HEK293 (cell line): ENCODE measurements at regions not wholly inside any gene's neighbourhood (a gene's known extent, or its start where the extent isn't known, plus 50 kb on each side); places are given as distances from the start of the nearest gene placed in this dataset.

ENCODE experiments used
- CTCF ChIA-PET: fragments of 350-600 bp; formaldehyde crosslinking; extraction: SDS; loops from one replicate; lab custom pipeline; 2021; ENCODE audit warnings: antibody characterized with exemption; lab: Yijun Ruan, JAX
- POLR2A ChIA-PET: fragments of 300-600 bp; formaldehyde crosslinking; extraction: SDS; loops from one replicate; lab custom pipeline; 2020; ENCODE audit warnings: antibody characterized with exemption, inconsistent platforms; lab: Yijun Ruan, JAX
- H3K27ac ChIP-seq: fragments of 200-500 bp; sonication (Bioruptor generic); 2 replicates; pipeline ENCODE4 v1.5.1; 2014; ENCODE audit warnings: low read depth, low read length, control low read depth, inconsistent platforms; ENCODE audit errors: extremely low read depth
- H3K36me3 ChIP-seq, 2 experiments: fragments of 200-500 bp in 1 of 2; sonication (Bioruptor generic) in 1 of 2; 1 replicate in 1 of 2; 2 replicates in 1 of 2; pipeline ENCODE4 v1.5.1; 2014 to 2017; ENCODE audit warnings: inconsistent platforms in 2 of 2, low read length in 2 of 2; ENCODE audit not compliant: control insufficient read depth in 2 of 2, insufficient read depth in 1 of 2
- H3K4me1 ChIP-seq: fragments of 200-500 bp; sonication (Bioruptor generic); 2 replicates; pipeline ENCODE4 v1.5.1; 2014; ENCODE audit warnings: mild to moderate bottlenecking, low read length, inconsistent platforms; ENCODE audit not compliant: control insufficient read depth, insufficient read depth
- H3K4me3 ChIP-seq: 2 replicates; pipeline ENCODE4 v1.5.1; 2011; ENCODE audit warnings: low read depth, mild to moderate bottlenecking, control low read depth, low read length, moderate library complexity
- H3K9me3 ChIP-seq: fragments of 200-500 bp; sonication (Bioruptor generic); 2 replicates; pipeline ENCODE4 v1.5.1; 2014; ENCODE audit warnings: low read depth, low read length, inconsistent platforms; ENCODE audit not compliant: control insufficient read depth, insufficient read depth
- KLF16 ChIP-seq: fragments of 450-650 bp; formaldehyde crosslinking; IDR thresholded peaks from 2 replicates; pipeline ENCODE4 v1.5.1; 2017; ENCODE audit warnings: missing biosample characterization, missing genetic modification characterization
- KLF7 ChIP-seq: fragments of 450-650 bp; formaldehyde crosslinking; IDR thresholded peaks from 2 replicates; pipeline ENCODE4 v1.5.1; 2016; ENCODE audit warnings: missing biosample characterization, missing genetic modification characterization, borderline replicate concordance
- KLF9 ChIP-seq: fragments of 450-650 bp; formaldehyde crosslinking; IDR thresholded peaks from 2 replicates; pipeline ENCODE4 v1.5.1; 2016; ENCODE audit warnings: missing biosample characterization, missing genetic modification characterization, low read depth
- MYNN ChIP-seq: fragments of 450-650 bp; formaldehyde crosslinking; IDR thresholded peaks from 2 replicates; pipeline ENCODE4 v1.5.1; 2016; ENCODE audit warnings: missing biosample characterization, missing genetic modification characterization, borderline replicate concordance
- MZF1 ChIP-seq: fragments of 450-650 bp; formaldehyde crosslinking; IDR thresholded peaks from 2 replicates; pipeline ENCODE4 v1.5.1; 2017; ENCODE audit warnings: missing biosample characterization, missing genetic modification characterization, borderline replicate concordance
- SP3 ChIP-seq: fragments of 450-650 bp; formaldehyde crosslinking; IDR thresholded peaks from 2 replicates; pipeline ENCODE4 v1.5.1; 2016; ENCODE audit warnings: missing biosample characterization, missing genetic modification characterization
- TRIM28 ChIP-seq: IDR thresholded peaks from 2 replicates; pipeline ENCODE4 v1.6.1; 2011; ENCODE audit warnings: low read length, control low read depth, borderline replicate concordance
- ZEB2 ChIP-seq: fragments of 450-650 bp; formaldehyde crosslinking; IDR thresholded peaks from 2 replicates; pipeline ENCODE4 v1.5.1; 2016; ENCODE audit warnings: missing biosample characterization, missing genetic modification characterization
- ZFHX2 ChIP-seq: fragments of 450-650 bp; formaldehyde crosslinking; conservative IDR thresholded peaks from 2 replicates; pipeline ENCODE4 v1.5.1; 2016; ENCODE audit warnings: missing biosample characterization, missing genetic modification characterization
- ZNF16 ChIP-seq: fragments of 450-650 bp; formaldehyde crosslinking; IDR thresholded peaks from 2 replicates; pipeline ENCODE4 v1.5.1; 2016; ENCODE audit warnings: low read depth, missing biosample characterization, missing genetic modification characterization
- ZNF184 ChIP-seq: fragments of 450-650 bp; IDR thresholded peaks from 2 replicates; pipeline ENCODE4 v1.5.1; 2018; ENCODE audit warnings: missing biosample characterization, mild to moderate bottlenecking, missing genetic modification characterization
- ZNF24 ChIP-seq: fragments of 450-650 bp; formaldehyde crosslinking; IDR thresholded peaks from 2 replicates; pipeline ENCODE4 v1.5.1; 2016; ENCODE audit warnings: missing biosample characterization, missing genetic modification characterization
- ZNF341 ChIP-seq: fragments of 450-650 bp; formaldehyde crosslinking; IDR thresholded peaks from 2 replicates; pipeline ENCODE4; 2016; ENCODE audit warnings: low read depth, missing biosample characterization, missing genetic modification characterization
- ZNF354C ChIP-seq: fragments of 450-650 bp; formaldehyde crosslinking; IDR thresholded peaks from 2 replicates; pipeline ENCODE4 v1.5.1; 2016; ENCODE audit warnings: missing biosample characterization, missing genetic modification characterization, low read depth, borderline replicate concordance
- ZNF404 ChIP-seq: fragments of 450-650 bp; formaldehyde crosslinking; IDR thresholded peaks from 2 replicates; pipeline ENCODE4 v1.5.1; 2017; ENCODE audit warnings: missing biosample characterization, missing genetic modification characterization
- ZNF48 ChIP-seq: fragments of 450-650 bp; formaldehyde crosslinking; IDR thresholded peaks from 2 replicates; pipeline ENCODE4 v1.5.1; 2016; ENCODE audit warnings: missing biosample characterization, missing genetic modification characterization
- ZNF514 ChIP-seq: fragments of 450-650 bp; formaldehyde crosslinking; IDR thresholded peaks from 2 replicates; pipeline ENCODE4 v1.5.1; 2016; ENCODE audit warnings: missing biosample characterization, missing genetic modification characterization
- ZNF549 ChIP-seq: fragments of 450-650 bp; IDR thresholded peaks from 2 replicates; pipeline ENCODE4 v1.5.1; 2018; ENCODE audit warnings: missing biosample characterization, missing genetic modification characterization, mild to moderate bottlenecking, inconsistent platforms, moderate library complexity
- ZNF596 ChIP-seq: fragments of 450-650 bp; IDR thresholded peaks from 2 replicates; pipeline ENCODE4 v1.5.0; 2018; ENCODE audit warnings: missing biosample characterization, mild to moderate bottlenecking, missing genetic modification characterization, moderate library complexity
- ZNF624 ChIP-seq: fragments of 450-650 bp; formaldehyde crosslinking; IDR thresholded peaks from 2 replicates; pipeline ENCODE4 v1.5.1; 2017; ENCODE audit warnings: missing biosample characterization, missing genetic modification characterization
- ZNF626 ChIP-seq: fragments of 450-650 bp; sonication (Bioruptor Pico); formaldehyde crosslinking; IDR thresholded peaks from 2 replicates; pipeline ENCODE4 v1.5.1; 2018; ENCODE audit warnings: missing biosample characterization, missing genetic modification characterization, inconsistent platforms
- ZNF837 ChIP-seq: fragments of 450-650 bp; formaldehyde crosslinking; IDR thresholded peaks from 2 replicates; pipeline ENCODE4 v1.5.1; 2016; ENCODE audit warnings: missing biosample characterization, missing genetic modification characterization
- TF ChIP-seq, protein P1 (sequence below): fragments of 450-650 bp; formaldehyde crosslinking; IDR thresholded peaks from 2 replicates; pipeline ENCODE4 v1.5.1; 2016; ENCODE audit warnings: missing biosample characterization, missing genetic modification characterization
- TF ChIP-seq, protein P2 (sequence below): fragments of 450-650 bp; formaldehyde crosslinking; IDR thresholded peaks from 2 replicates; pipeline ENCODE4 v1.5.1; 2017; ENCODE audit warnings: missing biosample characterization, missing genetic modification characterization
- TF ChIP-seq, protein P3 (sequence below): fragments of 450-650 bp; formaldehyde crosslinking; IDR thresholded peaks from 2 replicates; pipeline ENCODE4 v1.5.1; 2016; ENCODE audit warnings: missing biosample characterization, missing genetic modification characterization
- TF ChIP-seq, protein P4 (sequence below): sonication (generic); formaldehyde crosslinking; IDR thresholded peaks from 2 replicates; pipeline ENCODE4 v1.8.1; 2022; ENCODE audit warnings: mild to moderate bottlenecking, moderate library complexity, missing genetic modification reagents
- TF ChIP-seq, protein P5 (sequence below): fragments of 450-650 bp; formaldehyde crosslinking; IDR thresholded peaks from 2 replicates; pipeline ENCODE4 v1.5.1; 2016; ENCODE audit warnings: missing biosample characterization, missing genetic modification characterization

DNA sequence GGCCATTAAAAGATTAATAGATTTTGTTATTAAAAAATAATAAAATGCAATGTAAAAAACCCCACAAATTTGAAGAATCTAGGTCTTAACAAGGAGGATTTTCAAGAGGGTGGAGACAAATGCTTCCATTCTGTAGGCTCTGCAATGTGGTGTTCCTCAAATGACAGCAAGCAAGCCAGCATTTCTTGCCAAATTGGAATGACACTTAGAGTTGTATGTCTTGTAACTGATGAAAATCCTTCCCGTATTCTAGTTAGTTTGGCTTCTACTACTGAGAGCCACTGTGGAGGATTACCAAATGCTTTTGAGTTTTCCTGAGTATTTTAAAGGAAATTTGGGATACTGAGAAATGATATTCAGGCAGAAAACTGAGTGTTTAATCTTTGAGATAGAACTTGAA lies 1225.5 kb upstream of the CITED2 start:
- Histone ChIP-seq H3K9me3 (no peaks in the 10 kb centered on the region), H3K4me3 (no peak overlapping the region), H3K27ac (no peak overlapping the region), H3K36me3 (no peaks in the 10 kb centered on the region), H3K4me1 (no peaks in the 10 kb centered on the region)
- POLR2A ChIA-PET, result no interaction called here
- CTCF ChIA-PET, result no interaction called here
- no peak for TF ChIP-seq ZNF626 (tag by site-specific recombination)
- no peak for TF ChIP-seq ZNF837 (tag by site-specific recombination)
- TF ChIP-seq, protein P1, sequence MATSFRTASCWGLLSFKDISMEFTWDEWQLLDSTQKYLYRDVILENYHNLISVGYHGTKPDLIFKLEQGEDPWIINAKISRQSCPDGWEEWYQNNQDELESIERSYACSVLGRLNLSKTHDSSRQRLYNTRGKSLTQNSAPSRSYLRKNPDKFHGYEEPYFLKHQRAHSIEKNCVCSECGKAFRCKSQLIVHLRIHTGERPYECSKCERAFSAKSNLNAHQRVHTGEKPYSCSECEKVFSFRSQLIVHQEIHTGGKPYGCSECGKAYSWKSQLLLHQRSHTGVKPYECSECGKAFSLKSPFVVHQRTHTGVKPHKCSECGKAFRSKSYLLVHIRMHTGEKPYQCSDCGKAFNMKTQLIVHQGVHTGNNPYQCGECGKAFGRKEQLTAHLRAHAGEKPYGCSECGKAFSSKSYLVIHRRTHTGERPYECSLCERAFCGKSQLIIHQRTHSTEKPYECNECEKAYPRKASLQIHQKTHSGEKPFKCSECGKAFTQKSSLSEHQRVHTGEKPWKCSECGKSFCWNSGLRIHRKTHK (tag by site-specific recombination), result no peak

DNA sequence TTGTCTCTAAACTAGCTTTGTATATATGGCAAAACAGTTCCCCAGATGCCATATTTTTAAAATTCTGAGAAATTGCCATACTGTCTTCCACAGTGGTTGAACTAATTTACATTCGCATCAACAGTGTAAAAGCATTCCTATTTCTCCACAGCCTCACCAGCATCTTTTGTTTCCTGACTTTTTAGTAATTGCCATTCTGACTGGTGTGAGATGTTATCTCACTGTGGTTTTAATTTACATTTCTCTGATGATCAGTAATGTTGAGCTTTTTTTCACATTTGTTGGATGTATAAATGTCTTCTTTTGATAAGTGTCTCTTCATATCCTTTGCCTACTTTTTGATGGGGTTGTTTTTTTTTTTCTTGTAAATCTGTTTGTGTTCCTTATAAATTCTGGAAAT lies 1222.7 kb upstream of the CITED2 start:
- POLR2A ChIA-PET, result no interaction called here
- H3K36me3 ChIP-seq, result no peaks in the 10 kb centered on the region
- no peak for TF ChIP-seq ZNF624 (tag by site-specific recombination)
- TF ChIP-seq MYNN, result no peak
- no peak for TF ChIP-seq SP3
- TF ChIP-seq ZNF549 (tag by site-specific recombination), result no peak
- TF ChIP-seq ZNF596 (tag by site-specific recombination), result no peak
- no peak for TF ChIP-seq KLF16 (tag by site-specific recombination)
- no peak for TF ChIP-seq MZF1 (tag by site-specific recombination)
- no peak for TF ChIP-seq ZEB2 (tag by site-specific recombination)
- TF ChIP-seq, protein P2, sequence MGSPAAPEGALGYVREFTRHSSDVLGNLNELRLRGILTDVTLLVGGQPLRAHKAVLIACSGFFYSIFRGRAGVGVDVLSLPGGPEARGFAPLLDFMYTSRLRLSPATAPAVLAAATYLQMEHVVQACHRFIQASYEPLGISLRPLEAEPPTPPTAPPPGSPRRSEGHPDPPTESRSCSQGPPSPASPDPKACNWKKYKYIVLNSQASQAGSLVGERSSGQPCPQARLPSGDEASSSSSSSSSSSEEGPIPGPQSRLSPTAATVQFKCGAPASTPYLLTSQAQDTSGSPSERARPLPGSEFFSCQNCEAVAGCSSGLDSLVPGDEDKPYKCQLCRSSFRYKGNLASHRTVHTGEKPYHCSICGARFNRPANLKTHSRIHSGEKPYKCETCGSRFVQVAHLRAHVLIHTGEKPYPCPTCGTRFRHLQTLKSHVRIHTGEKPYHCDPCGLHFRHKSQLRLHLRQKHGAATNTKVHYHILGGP (tag by site-specific recombination), result no peak
- no peak for TF ChIP-seq ZNF48 (tag by site-specific recombination)
- no peak for TF ChIP-seq ZNF16 (tag by site-specific recombination)
- TF ChIP-seq ZNF514 (tag by site-specific recombination), result no peak
- no peak for TF ChIP-seq TRIM28
- TF ChIP-seq KLF7 (tag by site-specific recombination), result no peak
- TF ChIP-seq KLF9 (tag by site-specific recombination), result no peak
- TF ChIP-seq, protein P3, sequence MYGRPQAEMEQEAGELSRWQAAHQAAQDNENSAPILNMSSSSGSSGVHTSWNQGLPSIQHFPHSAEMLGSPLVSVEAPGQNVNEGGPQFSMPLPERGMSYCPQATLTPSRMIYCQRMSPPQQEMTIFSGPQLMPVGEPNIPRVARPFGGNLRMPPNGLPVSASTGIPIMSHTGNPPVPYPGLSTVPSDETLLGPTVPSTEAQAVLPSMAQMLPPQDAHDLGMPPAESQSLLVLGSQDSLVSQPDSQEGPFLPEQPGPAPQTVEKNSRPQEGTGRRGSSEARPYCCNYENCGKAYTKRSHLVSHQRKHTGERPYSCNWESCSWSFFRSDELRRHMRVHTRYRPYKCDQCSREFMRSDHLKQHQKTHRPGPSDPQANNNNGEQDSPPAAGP, result no peak
- TF ChIP-seq ZNF404 (tag by site-specific recombination), result no peak
- H3K4me1 ChIP-seq, result no peaks in the 10 kb centered on the region
- H3K27ac ChIP-seq, result no peak overlapping the region
- no peak overlapping the region for H3K4me3 ChIP-seq
- H3K9me3 ChIP-seq, result no peaks in the 10 kb centered on the region
- CTCF ChIA-PET, result interaction anchor here (0.7 to 1.0 kb wide), 2 partner anchors 159 to 439 kb away, joined by 3 read pairs; no protein-coding TSS in a partner anchor

DNA sequence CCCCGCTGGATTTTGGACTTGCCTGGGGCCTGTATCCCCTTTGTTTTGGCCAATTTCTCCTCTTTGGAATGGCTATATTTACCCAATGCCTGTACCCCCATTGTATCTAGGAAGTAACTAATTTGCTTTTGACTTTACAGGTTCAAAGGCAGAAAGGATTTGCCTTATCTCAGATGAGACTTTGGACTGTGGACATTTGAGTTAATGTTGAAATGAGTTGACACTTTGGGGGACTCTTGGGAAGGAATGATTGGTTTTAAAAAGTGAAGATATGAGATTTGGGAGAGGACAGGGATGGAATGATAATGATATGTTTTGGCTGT lies 1220.3 kb upstream of the CITED2 start:
- TF ChIP-seq ZNF341, result no peak
- no peak for TF ChIP-seq ZNF514 (tag by site-specific recombination)
- TF ChIP-seq ZFHX2 (tag by site-specific recombination), result no peak
- TF ChIP-seq ZNF354C (tag by site-specific recombination), result no peak
- TF ChIP-seq, protein P4, sequence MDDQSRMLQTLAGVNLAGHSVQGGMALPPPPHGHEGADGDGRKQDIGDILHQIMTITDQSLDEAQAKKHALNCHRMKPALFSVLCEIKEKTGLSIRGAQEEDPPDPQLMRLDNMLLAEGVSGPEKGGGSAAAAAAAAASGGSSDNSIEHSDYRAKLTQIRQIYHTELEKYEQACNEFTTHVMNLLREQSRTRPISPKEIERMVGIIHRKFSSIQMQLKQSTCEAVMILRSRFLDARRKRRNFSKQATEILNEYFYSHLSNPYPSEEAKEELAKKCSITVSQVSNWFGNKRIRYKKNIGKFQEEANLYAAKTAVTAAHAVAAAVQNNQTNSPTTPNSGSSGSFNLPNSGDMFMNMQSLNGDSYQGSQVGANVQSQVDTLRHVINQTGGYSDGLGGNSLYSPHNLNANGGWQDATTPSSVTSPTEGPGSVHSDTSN, result no peak
- TF ChIP-seq KLF9 (tag by site-specific recombination), result no peak
- TF ChIP-seq ZNF24 (tag by site-specific recombination), result no peak
- no peak for TF ChIP-seq ZNF184 (tag by site-specific recombination)
- TF ChIP-seq, protein P5, sequence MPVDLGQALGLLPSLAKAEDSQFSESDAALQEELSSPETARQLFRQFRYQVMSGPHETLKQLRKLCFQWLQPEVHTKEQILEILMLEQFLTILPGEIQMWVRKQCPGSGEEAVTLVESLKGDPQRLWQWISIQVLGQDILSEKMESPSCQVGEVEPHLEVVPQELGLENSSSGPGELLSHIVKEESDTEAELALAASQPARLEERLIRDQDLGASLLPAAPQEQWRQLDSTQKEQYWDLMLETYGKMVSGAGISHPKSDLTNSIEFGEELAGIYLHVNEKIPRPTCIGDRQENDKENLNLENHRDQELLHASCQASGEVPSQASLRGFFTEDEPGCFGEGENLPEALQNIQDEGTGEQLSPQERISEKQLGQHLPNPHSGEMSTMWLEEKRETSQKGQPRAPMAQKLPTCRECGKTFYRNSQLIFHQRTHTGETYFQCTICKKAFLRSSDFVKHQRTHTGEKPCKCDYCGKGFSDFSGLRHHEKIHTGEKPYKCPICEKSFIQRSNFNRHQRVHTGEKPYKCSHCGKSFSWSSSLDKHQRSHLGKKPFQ (tag by site-specific recombination), result no peak
- no peaks in the 10 kb centered on the region for H3K9me3 ChIP-seq
- no peak overlapping the region for H3K4me3 ChIP-seq
- no peaks in the 10 kb centered on the region for H3K4me1 ChIP-seq
- H3K27ac ChIP-seq, result no peak overlapping the region
- no peaks in the 10 kb centered on the region for H3K36me3 ChIP-seq
- CTCF ChIA-PET, result interaction anchor here (0.6 kb wide), 1 partner anchor 10 kb away, joined by 3 read pairs; no protein-coding TSS in a partner anchor
- POLR2A ChIA-PET, result no interaction called here
